PC-3 (cell line): ENCODE measurements at regions not wholly inside any gene's neighbourhood (a gene's known extent, or its start where the extent isn't known, plus 50 kb on each side); places are given as distances from the start of the nearest gene placed in this dataset.

ENCODE experiments used
- ATAC-seq: fragments of 200-7000 bp; cut with Tn5 transposase; 2 replicates; pipeline ENCODE4 v1.9.1; 2020; ENCODE audit warnings: mild to moderate bottlenecking, moderate library complexity
- BruUV-seq: library from RNA; stranded (reverse); fragments of 400-500 nt; replicated peaks from 2 replicates; lab custom pipeline; 2021; lab: Mats Ljungman, UMichigan
- CTCF ChIA-PET: fragments of 300-600 bp; sonication (Branson Sonifier 250); formaldehyde crosslinking; loops from one replicate; lab custom pipeline; 2022; ENCODE audit warnings: antibody characterized with exemption; lab: Charles Lee
- POLR2A ChIA-PET: fragments of 300-600 bp; sonication (Branson Sonifier 250); formaldehyde crosslinking; loops from one replicate; lab custom pipeline; 2022; ENCODE audit warnings: antibody characterized with exemption; ENCODE audit not compliant: unreplicated experiment; lab: Charles Lee
- DNase-seq: peaks from one replicate; pipeline ENCODE4 v3.0.0-alpha.2; 2015
- H2AFZ ChIP-seq: fragments of 300-600 bp; sonication (generic); 2 replicates; pipeline ENCODE4 v1.6.0; 2016; ENCODE audit warnings: antibody characterized with exemption, low read length
- H3F3A ChIP-seq: fragments of 300-600 bp; sonication (generic); one replicate; pipeline ENCODE4 v1.6.0; 2017; ENCODE audit warnings: antibody characterized with exemption, low read length, control low read depth, mild to moderate bottlenecking; ENCODE audit not compliant: unreplicated experiment
- H3K27ac ChIP-seq: fragments of 300-600 bp; sonication (generic); 2 replicates; pipeline ENCODE4 v1.5.1; 2016; ENCODE audit warnings: mild to moderate bottlenecking, low read length
- H3K27me3 ChIP-seq: fragments of 300-600 bp; sonication (generic); 2 replicates; pipeline ENCODE4 v1.6.1; 2016; ENCODE audit warnings: low read length, mixed read lengths
- H3K36me3 ChIP-seq: fragments of 300-600 bp; sonication (generic); 2 replicates; pipeline ENCODE4 v1.6.1; 2016; ENCODE audit warnings: low read depth, mixed run types, low read length, mixed read lengths
- H3K4me1 ChIP-seq: fragments of 300-600 bp; sonication (generic); 2 replicates; pipeline ENCODE4 v1.5.1; 2016; ENCODE audit warnings: low read length; ENCODE audit not compliant: insufficient read depth
- H3K4me2 ChIP-seq: fragments of 300-600 bp; sonication (generic); 2 replicates; pipeline ENCODE4 v1.6.0; 2016; ENCODE audit warnings: low read length
- H3K4me3 ChIP-seq: fragments of 300-600 bp; sonication (generic); 2 replicates; pipeline ENCODE4 v1.5.1; 2016; ENCODE audit warnings: mild to moderate bottlenecking, low read length, mixed read lengths
- H3K79me2 ChIP-seq: fragments of 300-600 bp; sonication (generic); 2 replicates; pipeline ENCODE4 v1.6.1; 2017; ENCODE audit warnings: low read length, mixed read lengths
- H3K9ac ChIP-seq: fragments of 300-600 bp; sonication (generic); 2 replicates; pipeline ENCODE4 v1.6.0; 2016; ENCODE audit warnings: mild to moderate bottlenecking, low read length
- H3K9me2 ChIP-seq: fragments of 300-600 bp; sonication (generic); replicated peaks from 2 replicates; pipeline ENCODE4 v1.6.1; 2016; ENCODE audit warnings: mixed run types, low read length, mixed read lengths
- H3K9me3 ChIP-seq: fragments of 300-600 bp; sonication (generic); 2 replicates; pipeline ENCODE4 v1.6.1; 2016; ENCODE audit warnings: low read length, mixed read lengths
- H4K20me1 ChIP-seq: fragments of 300-600 bp; sonication (generic); 2 replicates; pipeline ENCODE4 v1.6.1; 2016; ENCODE audit warnings: low read length, mixed read lengths
- CTCF ChIP-seq: fragments of 300-600 bp; sonication (generic); conservative IDR thresholded peaks from 2 replicates; pipeline ENCODE4 v1.5.1; 2017; ENCODE audit warnings: antibody characterized with exemption, low read depth, mild to moderate bottlenecking, low read length
- EZH2 ChIP-seq: fragments of 300-600 bp; sonication (generic); IDR thresholded peaks from one replicate; pipeline ENCODE4 v1.6.1; 2017; ENCODE audit warnings: antibody characterized with exemption, mild to moderate bottlenecking, low read length; ENCODE audit not compliant: unreplicated experiment
- EZH2phosphoT487 ChIP-seq: fragments of 300-600 bp; sonication (generic); IDR thresholded peaks from 2 replicates; pipeline ENCODE4 v1.6.1; 2018; ENCODE audit warnings: mild to moderate bottlenecking, antibody characterized with exemption, low read length, borderline replicate concordance
- intact Hi-C: fragments of 100-400 bp; cut with micrococcal nuclease; formaldehyde crosslinking; loops from 2 replicates; pipeline ENCODE4 v1.9.0; 2023

- Histone ChIP-seq H3K36me3 (no peaks in the 10 kb centered on the region), H3K4me3 (no peak overlapping the region), H2AFZ (no peak overlapping the region), H4K20me1 (no peaks in the 10 kb centered on the region), H3F3A (no peaks in the 10 kb centered on the region), H3K4me2 (no peak overlapping the region), H3K27me3 (no peaks in the 10 kb centered on the region), H3K9me2 (no peaks in the 10 kb centered on the region), H3K4me1 (no peaks in the 10 kb centered on the region), H3K9me3 (no peaks in the 10 kb centered on the region), H3K79me2 (no peaks in the 10 kb centered on the region), H3K27ac (no peak overlapping the region), H3K9ac (no peak overlapping the region)
- TF ChIP-seq EZH2phosphoT487 (no peak), CTCF (no peak), EZH2 (no peak)
- ChIA-PET CTCF (no interaction called here), POLR2A (no interaction called here)
- no peak for DNase-seq
- ATAC-seq, result no peak
- BruUV-seq, result no TSS peak
- intact Hi-C loops, result no loop called here
These were observed 498.9 kb downstream of the ADGRL2 start for GRCh38 chr1:82299656-82300055.

- no peak overlapping the region for H3K4me3 ChIP-seq
- ChIA-PET CTCF (no interaction called here), POLR2A (no interaction called here)
- H4K20me1 ChIP-seq, result no peaks in the 10 kb centered on the region
- no peaks in the 10 kb centered on the region for H3K9me2 ChIP-seq
- ATAC-seq, result no peak
- H3K27ac ChIP-seq, result no peak overlapping the region
- H3K79me2 ChIP-seq, result no peaks in the 10 kb centered on the region
- BruUV-seq, result no TSS peak
- no peak overlapping the region for H2AFZ ChIP-seq
- TF ChIP-seq EZH2, result no peak
- TF ChIP-seq CTCF, result no peak
- no peak for TF ChIP-seq EZH2phosphoT487
- H3K27me3 ChIP-seq, result no peaks in the 10 kb centered on the region
- DNase-seq, result no peak
- H3K4me2 ChIP-seq, result no peak overlapping the region
- no peaks in the 10 kb centered on the region for H3K9me3 ChIP-seq
- H3K36me3 ChIP-seq, result no peaks in the 10 kb centered on the region
- intact Hi-C loops, result no loop called here
- H3F3A ChIP-seq, result no peaks in the 10 kb centered on the region
- H3K9ac ChIP-seq, result no peak overlapping the region
- H3K4me1 ChIP-seq, result no peaks in the 10 kb centered on the region
These were observed 498.3 kb downstream of the ADGRL2 start for GRCh38 chr1:82299056-82299455.

GRCh38 chr1:82297139-82297896 lies 496.6 kb downstream of the ADGRL2 start:
- CTCF ChIA-PET, result no interaction called here
- ATAC-seq (no peak), DNase-seq (no peak)
- Histone ChIP-seq H4K20me1 (no peaks in the 10 kb centered on the region), H3K9me3 (no peaks in the 10 kb centered on the region), H3K79me2 (no peaks in the 10 kb centered on the region), H3K27me3 (no peaks in the 10 kb centered on the region), H3K36me3 (no peaks in the 10 kb centered on the region), H3F3A (no peaks in the 10 kb centered on the region), H3K27ac (no peak overlapping the region), H3K4me3 (no peak overlapping the region), H3K9ac (no peak overlapping the region), H3K9me2 (no peaks in the 10 kb centered on the region), H3K4me2 (no peak overlapping the region), H2AFZ (no peak overlapping the region), H3K4me1 (no peaks in the 10 kb centered on the region)
- no TSS peak for BruUV-seq
- no peak for TF ChIP-seq EZH2phosphoT487
- no peak for TF ChIP-seq EZH2
- no peak for TF ChIP-seq CTCF
- POLR2A ChIA-PET, result no interaction called here
- intact Hi-C loops, result no loop called here
